Skeletal muscle tissue (tissue), 3 donors: ENCODE measurements at regions not wholly inside any gene's neighbourhood (a gene's known extent, or its start where the extent isn't known, plus 50 kb on each side); places are given as distances from the start of the nearest gene placed in this dataset.
"Not testable (repeated sequence)": the region's sequence is repeated elsewhere in the genome, so short reads cannot be mapped to it uniquely, and the experiment has no call there.

ENCODE experiments used
- H3K27ac ChIP-seq: one replicate; pipeline ENCODE4 v1.7.0; 2013; ENCODE audit warnings: mild to moderate bottlenecking, low read depth, low read length, inconsistent platforms
- H3K27me3 ChIP-seq, 3 donors: one replicate each; pipeline ENCODE4 v1.7.0; 2013; ENCODE audit warnings: low read length in 3 of 3; ENCODE audit not compliant: control insufficient read depth in 3 of 3, insufficient read depth in 3 of 3
- H3K36me3 ChIP-seq, 3 donors: one replicate each; pipeline ENCODE4 v1.7.0; 2013; ENCODE audit warnings: low read length in 3 of 3; ENCODE audit not compliant: control insufficient read depth in 3 of 3, insufficient read depth in 3 of 3
- H3K4me1 ChIP-seq, 3 donors: one replicate each; pipeline ENCODE4 v1.7.0; 2013; ENCODE audit warnings: low read length in 3 of 3, mild to moderate bottlenecking in 3 of 3; ENCODE audit not compliant: control insufficient read depth in 3 of 3, insufficient read depth in 3 of 3
- H3K4me3 ChIP-seq, 3 donors: one replicate each; pipeline ENCODE4 v1.7.0; 2013; ENCODE audit warnings: low read length in 3 of 3
- H3K9ac ChIP-seq, 3 donors: one replicate each; pipeline ENCODE4 v1.7.0; 2013; ENCODE audit warnings: low read length in 3 of 3, mild to moderate bottlenecking in 3 of 3, moderate library complexity in 2 of 3, low read depth in 1 of 3
- H3K9me3 ChIP-seq, 3 donors: one replicate each; pipeline ENCODE4 v1.7.0; 2013; ENCODE audit warnings: low read length in 3 of 3; ENCODE audit not compliant: control insufficient read depth in 3 of 3
- donor health status: Osteomylitis.

- Histone ChIP-seq H3K4me3 (no peak overlapping the region), H3K27ac (no peak overlapping the region), H3K27me3 (no peaks in the 10 kb centered on the region)
These were observed 58.1 kb downstream of the TUBA3C start for GRCh38 chr13:19123502-19123901.

GRCh38 chr13:19117913-19118739 lies 63.5 kb downstream of the TUBA3C start:
- Histone ChIP-seq H3K36me3 (no peaks in the 10 kb centered on the region), H3K9ac (no peak overlapping the region), H3K9me3 (no peaks in the 10 kb centered on the region), H3K4me1 (no peaks in the 10 kb centered on the region), H3K27me3 (no peaks in the 10 kb centered on the region), H3K27ac (no peak overlapping the region), H3K4me3 (no peak overlapping the region)

More at GRCh38 chr13:19123502-19123901, 58.1 kb downstream of the TUBA3C start:
- Histone ChIP-seq H3K9me3 (no peaks in the 10 kb centered on the region), H3K9ac (no peak overlapping the region), H3K4me1 (no peaks in the 10 kb centered on the region), H3K36me3 (no peaks in the 10 kb centered on the region)

- H3K27me3 ChIP-seq, H3K9ac ChIP-seq, H3K4me3 ChIP-seq, H3K36me3 ChIP-seq, H3K27ac ChIP-seq, H3K9me3 ChIP-seq, H3K4me1 ChIP-seq: not testable (repeated sequence)
These were observed 72.4 kb downstream of the TUBA3C start for GRCh38 chr13:19109225-19109624.

GRCh38 chr13:19103140-19103539 lies 78.5 kb downstream of the TUBA3C start:
- H3K9me3 ChIP-seq = no peaks in the 10 kb centered on the region
- no peaks in the 10 kb centered on the region for H3K27me3 ChIP-seq
- no peaks in the 10 kb centered on the region for H3K4me1 ChIP-seq
- no peak overlapping the region for H3K4me3 ChIP-seq
- no peak overlapping the region for H3K27ac ChIP-seq
- no peaks in the 10 kb centered on the region for H3K36me3 ChIP-seq
- no peak overlapping the region for H3K9ac ChIP-seq

GRCh38 chr13:19093369-19093768 lies 88.3 kb downstream of the TUBA3C start:
- Histone ChIP-seq H3K9me3 (no peaks in the 10 kb centered on the region), H3K27ac (no peak overlapping the region), H3K4me3 (no peak overlapping the region), H3K27me3 (no peaks in the 10 kb centered on the region), H3K9ac (no peak overlapping the region), H3K4me1 (no peaks in the 10 kb centered on the region), H3K36me3 (no peaks in the 10 kb centered on the region)

- Histone ChIP-seq H3K4me1 (no peaks in the 10 kb centered on the region), H3K9me3 (no peaks in the 10 kb centered on the region), H3K27ac (no peak overlapping the region), H3K27me3 (no peaks in the 10 kb centered on the region), H3K9ac (no peak overlapping the region), H3K4me3 (no peak overlapping the region), H3K36me3 (no peaks in the 10 kb centered on the region)
These were observed 91.1 kb downstream of the TUBA3C start for GRCh38 chr13:19090495-19090894.

GRCh38 chr13:19089315-19089714 lies 92.3 kb downstream of the TUBA3C start:
- Histone ChIP-seq H3K9me3 (no peaks in the 10 kb centered on the region), H3K27ac (no peak overlapping the region), H3K4me3 (no peak overlapping the region), H3K9ac (no peak overlapping the region), H3K36me3 (no peaks in the 10 kb centered on the region), H3K27me3 (no peaks in the 10 kb centered on the region), H3K4me1 (no peaks in the 10 kb centered on the region)

GRCh38 chr13:19088416-19088815 lies 93.2 kb downstream of the TUBA3C start:
- Histone ChIP-seq H3K9ac (no peak overlapping the region), H3K9me3 (no peaks in the 10 kb centered on the region)

GRCh38 chr13:19085876-19086275 lies 95.7 kb downstream of the TUBA3C start:
- Histone ChIP-seq H3K9me3 (peaks cover 0 to 2% (median 0%) of the 10 kb centered on the region in 3 donors), H3K36me3 (no peaks in the 10 kb centered on the region)

More at GRCh38 chr13:19088416-19088815, 93.2 kb downstream of the TUBA3C start:
- Histone ChIP-seq H3K27me3 (no peaks in the 10 kb centered on the region), H3K27ac (no peak overlapping the region), H3K36me3 (no peaks in the 10 kb centered on the region), H3K4me1 (no peaks in the 10 kb centered on the region), H3K4me3 (no peak overlapping the region)

GRCh38 chr13:19085258-19085657 lies 96.4 kb downstream of the TUBA3C start:
- Histone ChIP-seq H3K9ac (no peak overlapping the region), H3K4me1 (no peaks in the 10 kb centered on the region), H3K9me3 (peaks cover 0 to 2% (median 0%) of the 10 kb centered on the region in 3 donors), H3K4me3 (no peak overlapping the region), H3K36me3 (no peaks in the 10 kb centered on the region), H3K27ac (no peak overlapping the region), H3K27me3 (no peaks in the 10 kb centered on the region)

More at GRCh38 chr13:19085876-19086275, 95.7 kb downstream of the TUBA3C start:
- Histone ChIP-seq H3K27ac (no peak overlapping the region), H3K4me1 (no peaks in the 10 kb centered on the region), H3K4me3 (no peak overlapping the region), H3K27me3 (no peaks in the 10 kb centered on the region), H3K9ac (no peak overlapping the region)
